HCT116 (cell line): ENCODE measurements at regions not wholly inside any gene's neighbourhood (a gene's known extent, or its start where the extent isn't known, plus 50 kb on each side); places are given as distances from the start of the nearest gene placed in this dataset.

ENCODE experiments used
- ATF3 ChIP-seq: IDR thresholded peaks from 2 replicates; pipeline ENCODE4 v1.6.1; 2012
- CEBPB ChIP-seq: IDR thresholded peaks from 2 replicates; pipeline ENCODE4 v1.6.1; 2012; ENCODE audit warnings: low read depth
- CTCF ChIP-seq, 3 experiments: fragments of 200-600 bp in 1 of 3; sonication (generic) in 1 of 3; IDR thresholded peaks in 2 of 3; conservative IDR thresholded peaks in 1 of 3; 2 replicates each; pipeline ENCODE4 v1.5.1; 2012 to 2017; ENCODE audit warnings: low read depth in 2 of 3, low read length in 2 of 3, antibody characterized with exemption in 1 of 3, borderline replicate concordance in 1 of 3, control low read depth in 1 of 3, mild to moderate bottlenecking in 1 of 3, mixed read lengths in 1 of 3, mixed run types in 1 of 3, moderate library complexity in 1 of 3; ENCODE audit not compliant: insufficient read depth in 1 of 3
- EZH2phosphoT487 ChIP-seq: fragments of 200-600 bp; IDR thresholded peaks from 2 replicates; pipeline ENCODE4 v1.6.1; 2018; ENCODE audit warnings: antibody characterized with exemption, borderline replicate concordance
- POLR2AphosphoS5 ChIP-seq: IDR thresholded peaks from 2 replicates; pipeline ENCODE4 v1.6.1; 2011; ENCODE audit warnings: mild to moderate bottlenecking, low read depth, low read length, moderate library complexity
- RAD21 ChIP-seq: IDR thresholded peaks from 2 replicates; pipeline ENCODE4 v1.6.1; 2012; ENCODE audit warnings: low read depth, mild to moderate bottlenecking
- REST ChIP-seq: IDR thresholded peaks from 2 replicates; pipeline ENCODE4 v1.6.1; 2012; ENCODE audit warnings: low read depth
- SIN3A ChIP-seq: IDR thresholded peaks from 2 replicates; pipeline ENCODE4 v1.6.1; 2012; ENCODE audit warnings: low read depth
- SRF ChIP-seq: IDR thresholded peaks from 2 replicates; pipeline ENCODE4 v1.6.1; 2012; ENCODE audit warnings: low read depth
- YY1 ChIP-seq: IDR thresholded peaks from 2 replicates; pipeline ENCODE4 v1.6.1; 2011; ENCODE audit warnings: low read length, low read depth, moderate library complexity, mild to moderate bottlenecking; ENCODE audit not compliant: insufficient replicate concordance; ENCODE audit errors: extremely low read depth
- ZBTB33 ChIP-seq: IDR thresholded peaks from 2 replicates; pipeline ENCODE4 v1.6.1; 2011; ENCODE audit warnings: mild to moderate bottlenecking, low read length, moderate library complexity; ENCODE audit not compliant: insufficient replicate concordance; ENCODE audit errors: extremely low read depth

GRCh38 chr4:14478504-14478903, 523.8 kb upstream of the CPEB2 start:
- no peak for TF ChIP-seq CTCF (IDR thresholded peaks at IDR 0.05 in 2 of 3, conservative IDR thresholded peaks at IDR 0.05 in 1 of 3; ENCODE audit: borderline replicate concordance in 1 of 3, insufficient read depth in 1 of 3, low read depth in 2 of 3, low read length in 2 of 3)
- no peak for TF ChIP-seq SIN3A
- no peak for TF ChIP-seq POLR2AphosphoS5
- TF ChIP-seq EZH2phosphoT487: no peak
- TF ChIP-seq CEBPB: no peak
- no peak for TF ChIP-seq RAD21
- TF ChIP-seq YY1: no peak
- no peak for TF ChIP-seq SRF
- TF ChIP-seq ATF3: no peak
- no peak for TF ChIP-seq REST
- no peak for TF ChIP-seq ZBTB33
